Sigmoid colon (tissue), 6 donors: ENCODE measurements at regions not wholly inside any gene's neighbourhood (a gene's known extent, or its start where the extent isn't known, plus 50 kb on each side); places are given as distances from the start of the nearest gene placed in this dataset.

Source experiments
- DNase-seq: peaks from one replicate; pipeline ENCODE4 v3.0.0-alpha.2; 2019
- H3K27ac ChIP-seq, 4 donors: fragments of 200-600 bp; sonication (generic); one replicate each; pipeline ENCODE4 v1.5.1; 2016 to 2019; ENCODE audit warnings: mild to moderate bottlenecking in 1 of 4
- H3K27me3 ChIP-seq, 3 donors: fragments of 200-600 bp; sonication (generic); one replicate each; pipeline ENCODE4 v1.5.1; 2019; ENCODE audit warnings: mild to moderate bottlenecking in 1 of 3
- H3K36me3 ChIP-seq, 4 donors: fragments of 200-600 bp; sonication (generic); one replicate each; pipeline ENCODE4 v1.5.1; 2016 to 2019
- H3K4me1 ChIP-seq, 4 donors: fragments of 200-600 bp; sonication (generic); one replicate each; pipeline ENCODE4 v1.5.1; 2017 to 2019
- H3K4me3 ChIP-seq, 4 donors: fragments of 200-600 bp; sonication (generic); one replicate each; pipeline ENCODE4 v1.5.1; 2017 to 2019; ENCODE audit warnings: mild to moderate bottlenecking in 2 of 4, moderate library complexity in 1 of 4
- H3K9me3 ChIP-seq, 4 donors: fragments of 200-600 bp in 3 of 4; sonication (generic) in 3 of 4; one replicate each; pipeline versions ENCODE4 v1.5.1 to v1.6.1; 2013 to 2019
- CTCF ChIP-seq, 4 experiments: fragments of 450-650 bp in 3 of 4; fragments of 200-600 bp in 1 of 4; IDR thresholded peaks; one replicate each; pipeline ENCODE4 v1.5.1; 2016 to 2019; ENCODE audit warnings: antibody characterized with exemption in 4 of 4, mild to moderate bottlenecking in 3 of 4, moderate library complexity in 2 of 4
- EP300 ChIP-seq, 4 donors: sonication (generic); formaldehyde crosslinking; IDR thresholded peaks; one replicate each; pipeline ENCODE4 v1.6.1; 2017; ENCODE audit warnings: antibody characterized with exemption in 4 of 4
- POLR2A ChIP-seq, 2 donors: fragments of 450-650 bp; IDR thresholded peaks; one replicate each; pipeline ENCODE4 v1.6.1; 2016; ENCODE audit warnings: antibody characterized with exemption in 2 of 2, mild to moderate bottlenecking in 2 of 2, moderate library complexity in 2 of 2
- POLR2AphosphoS5 ChIP-seq, 4 donors: sonication (generic); formaldehyde crosslinking; IDR thresholded peaks; one replicate each; pipeline ENCODE4 v1.6.1; 2017; ENCODE audit warnings: antibody characterized with exemption in 4 of 4
- WGBS, 2 donors: extraction: QIAGEN DNeasy Blood & Tissue Kit; methylation state at CpG; one replicate each; pipeline ENCODE4 v1.1.7; 2013; 5-methylcytosine and 5-hydroxymethylcytosine counted together
- intact Hi-C: fragments of 100-400 bp; cut with DNase I; formaldehyde crosslinking; loops from one replicate; pipeline ENCODE4 v1.15.1; 2023
- donor health status: healthy with polysubstance abuse.
- donor health status: healthy.

- Histone ChIP-seq H3K4me1 (peaks cover 0 to 8% (median 3%) of the 10 kb centered on the region in 4 donors), H3K4me3 (no peak overlapping the region), H3K9me3 (no peaks in the 10 kb centered on the region), H3K27me3 (no peaks in the 10 kb centered on the region), H3K27ac (no peak overlapping the region), H3K36me3 (no peaks in the 10 kb centered on the region)
- TF ChIP-seq EP300 (IDR thresholded peaks at IDR 0.05) (no peak), POLR2AphosphoS5 (IDR thresholded peaks at IDR 0.05) (no peak), CTCF (IDR thresholded peaks at IDR 0.05) (no peak), POLR2A (IDR thresholded peaks at IDR 0.05) (no peak)
- DNase-seq = no peak
- intact Hi-C loops = no loop called here
- 90 to 91% methylated on average over 3 of the region's 3 CpGs for WGBS, 2 donors
Measured at GRCh38 chr13:31881495-31881882, 142.2 kb downstream of the RXFP2 start.

GRCh38 chr13:31882794-31883193, 143.5 kb downstream of the RXFP2 start:
- Histone ChIP-seq H3K27me3 (no peaks in the 10 kb centered on the region), H3K4me1 (peaks cover 0 to 8% (median 3%) of the 10 kb centered on the region in 4 donors), H3K9me3 (no peaks in the 10 kb centered on the region), H3K4me3 (no peak overlapping the region), H3K36me3 (no peaks in the 10 kb centered on the region), H3K27ac (no peak overlapping the region)
- no peak for TF ChIP-seq POLR2A (IDR thresholded peaks at IDR 0.05)
- TF ChIP-seq POLR2AphosphoS5 (IDR thresholded peaks at IDR 0.05) = no peak
- no peak for TF ChIP-seq EP300 (IDR thresholded peaks at IDR 0.05)
- no peak for TF ChIP-seq CTCF (IDR thresholded peaks at IDR 0.05)
- DNase-seq = no peak
- 75 to 82% methylated on average over 10 of the region's 10 CpGs for WGBS, 2 donors
- intact Hi-C loops = no loop called here

GRCh38 chr13:31884556-31884955, 145.2 kb downstream of the RXFP2 start:
- WGBS, 2 donors = 91 to 92% methylated on average over 1 of the region's 1 CpG
- H3K9me3 ChIP-seq = no peaks in the 10 kb centered on the region
- intact Hi-C loops = no loop called here
- H3K36me3 ChIP-seq = no peaks in the 10 kb centered on the region
- DNase-seq = no peak
- H3K4me3 ChIP-seq = no peak overlapping the region
- peaks cover 0 to 8% (median 3%) of the 10 kb centered on the region in 4 donors for H3K4me1 ChIP-seq
- no peak overlapping the region for H3K27ac ChIP-seq
- H3K27me3 ChIP-seq = no peaks in the 10 kb centered on the region
- no peak for TF ChIP-seq POLR2A (IDR thresholded peaks at IDR 0.05)
- TF ChIP-seq POLR2AphosphoS5 (IDR thresholded peaks at IDR 0.05) = no peak
- TF ChIP-seq CTCF (IDR thresholded peaks at IDR 0.05) = no peak
- no peak for TF ChIP-seq EP300 (IDR thresholded peaks at IDR 0.05)

GRCh38 chr13:31885994-31886393, 145.6 kb upstream of the FRY start:
- Histone ChIP-seq H3K4me1 (peaks cover 0 to 8% (median 2%) of the 10 kb centered on the region in 4 donors), H3K27me3 (no peaks in the 10 kb centered on the region), H3K27ac (no peak overlapping the region), H3K36me3 (no peaks in the 10 kb centered on the region), H3K4me3 (no peak overlapping the region), H3K9me3 (no peaks in the 10 kb centered on the region)
- DNase-seq = no peak
- WGBS, 2 donors = 72 to 80% methylated on average over 6 of the region's 6 CpGs
- intact Hi-C loops = no loop called here
- TF ChIP-seq POLR2A (IDR thresholded peaks at IDR 0.05) (no peak), EP300 (IDR thresholded peaks at IDR 0.05) (no peak), CTCF (IDR thresholded peaks at IDR 0.05) (no peak), POLR2AphosphoS5 (IDR thresholded peaks at IDR 0.05) (no peak)

GRCh38 chr13:31887286-31887685, 144.3 kb upstream of the FRY start:
- H3K4me1 ChIP-seq = peaks cover 0 to 8% (median 2%) of the 10 kb centered on the region in 4 donors
- intact Hi-C loops = no loop called here
- no peaks in the 10 kb centered on the region for H3K36me3 ChIP-seq
- no peaks in the 10 kb centered on the region for H3K9me3 ChIP-seq
- H3K27me3 ChIP-seq = no peaks in the 10 kb centered on the region
- H3K27ac ChIP-seq = no peak overlapping the region
- WGBS, 2 donors = 51 to 57% methylated on average over 2 of the region's 2 CpGs
- no peak overlapping the region for H3K4me3 ChIP-seq
- TF ChIP-seq POLR2A (IDR thresholded peaks at IDR 0.05) = no peak
- TF ChIP-seq POLR2AphosphoS5 (IDR thresholded peaks at IDR 0.05) = no peak
- TF ChIP-seq CTCF (IDR thresholded peaks at IDR 0.05) = no peak
- TF ChIP-seq EP300 (IDR thresholded peaks at IDR 0.05) = no peak
- DNase-seq = no peak
